NCI-H2107 treated with DMSO at 0.1 percent for 48 hours (cell line): ENCODE measurements at regions not wholly inside any gene's neighbourhood (a gene's known extent, or its start where the extent isn't known, plus 50 kb on each side); places are given as distances from the start of the nearest gene placed in this dataset.
"Not testable (repeated sequence)": the region's sequence is repeated elsewhere in the genome, so short reads cannot be mapped to it uniquely, and the experiment has no call there.

Source experiments
- DNase-seq: peaks from one replicate; lab custom pipeline; 2025; ENCODE audit not compliant: unreplicated experiment; lab: John Stamatoyannopoulos, UW

- DNase-seq = no peak
Measured at GRCh38 chr12:92436856-92437255, 265.9 kb upstream of the PLEKHG7 start.

DNA sequence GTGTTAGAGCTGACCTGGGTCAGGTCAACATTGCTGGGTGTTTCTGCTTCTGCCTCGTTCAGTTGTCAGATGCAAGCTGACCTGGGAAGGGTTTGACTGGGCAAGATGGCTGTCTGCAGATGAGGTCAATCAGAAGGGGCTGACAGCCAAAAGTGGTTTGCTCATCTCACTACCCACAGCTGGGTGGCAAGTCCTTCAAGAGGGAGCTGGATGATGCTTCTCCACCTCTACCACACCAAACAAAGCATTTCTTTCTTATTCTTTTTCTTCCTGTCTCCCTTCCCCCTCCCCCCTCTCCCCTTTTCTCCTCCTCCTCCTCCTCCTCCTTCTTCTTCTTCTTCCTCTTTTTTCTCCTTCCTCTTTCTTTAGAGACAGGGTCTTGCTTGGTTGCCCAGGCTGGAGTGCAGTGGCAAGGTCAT is 268.2 kb upstream of the PLEKHG7 start:
- no peak for DNase-seq

DNA sequence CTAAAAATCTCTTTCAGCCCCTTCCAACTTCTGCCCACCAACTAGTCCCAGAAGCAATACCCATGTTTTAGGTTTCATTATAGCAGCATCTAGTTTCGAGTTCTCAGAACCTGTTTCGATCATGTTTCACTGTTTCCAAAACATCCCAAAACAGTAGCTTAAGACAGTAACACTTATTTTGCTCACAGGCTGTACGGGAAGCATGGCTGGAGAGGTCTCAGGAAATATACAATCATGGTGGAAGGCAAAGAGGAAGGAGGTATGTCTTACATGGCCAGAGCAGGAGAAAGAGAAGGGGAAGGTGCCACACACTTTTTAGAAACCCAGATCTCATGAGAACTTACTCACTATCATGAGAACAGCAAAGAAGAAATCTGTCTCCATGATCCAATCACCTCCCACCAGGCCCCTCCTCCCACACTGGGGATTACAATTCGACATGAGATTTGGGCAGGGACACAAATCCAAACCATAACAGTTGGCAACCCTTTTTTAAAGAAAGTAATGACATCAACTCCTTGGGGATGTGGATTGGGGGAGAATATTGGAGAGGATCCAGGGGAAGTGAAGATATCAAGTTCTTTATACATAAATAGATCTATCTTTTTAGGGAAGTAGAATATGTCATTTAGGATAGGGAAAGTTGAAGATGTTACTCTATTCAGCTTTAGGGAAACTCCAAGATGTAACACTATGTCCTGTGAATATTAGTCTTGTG is 269.9 kb upstream of the PLEKHG7 start:
- no peak for DNase-seq

DNA sequence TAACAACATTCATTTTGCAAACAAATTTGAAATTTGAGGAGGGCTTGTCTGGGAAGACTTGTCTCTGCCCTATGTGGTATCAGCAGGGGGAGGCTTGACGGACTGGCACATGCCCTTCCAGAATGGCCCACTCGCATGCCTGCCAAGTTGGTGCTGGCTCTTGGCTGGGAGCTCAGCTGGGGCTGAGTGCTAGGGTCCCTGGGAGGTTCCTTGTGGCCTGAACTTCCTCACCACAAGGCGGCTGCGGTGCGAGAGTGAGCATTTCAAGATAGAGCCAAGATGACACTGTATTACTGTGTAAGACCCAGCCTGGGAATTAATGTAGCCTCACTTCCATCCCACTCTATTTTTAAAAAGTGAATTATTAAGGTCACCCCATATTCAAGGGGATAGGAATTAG is 271.6 kb upstream of the PLEKHG7 start:
- no peak for DNase-seq

DNA sequence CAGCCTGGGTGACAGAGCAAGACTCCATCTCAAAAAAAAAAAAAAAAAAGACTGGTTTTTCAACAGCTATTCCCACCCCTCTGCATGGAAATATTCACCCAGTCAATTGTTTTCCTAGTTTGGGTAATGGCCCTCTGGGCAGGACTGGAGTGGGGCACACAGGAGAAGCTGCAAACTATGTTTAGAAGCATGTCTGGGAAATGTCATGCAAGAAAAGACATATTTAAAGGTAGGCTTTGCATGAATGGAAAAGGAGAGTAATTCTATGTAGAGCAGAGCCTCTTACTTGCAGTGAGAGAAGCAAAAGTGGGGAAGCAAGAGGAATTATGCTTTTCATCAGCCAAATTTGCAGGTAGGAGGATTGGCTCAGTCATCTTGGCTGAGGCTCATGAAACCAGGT is 276.5 kb upstream of the PLEKHG7 start:
- DNase-seq = no peak

GRCh38 chr12:92425165-92425564 is 277.6 kb upstream of the PLEKHG7 start:
- no peak for DNase-seq

DNA sequence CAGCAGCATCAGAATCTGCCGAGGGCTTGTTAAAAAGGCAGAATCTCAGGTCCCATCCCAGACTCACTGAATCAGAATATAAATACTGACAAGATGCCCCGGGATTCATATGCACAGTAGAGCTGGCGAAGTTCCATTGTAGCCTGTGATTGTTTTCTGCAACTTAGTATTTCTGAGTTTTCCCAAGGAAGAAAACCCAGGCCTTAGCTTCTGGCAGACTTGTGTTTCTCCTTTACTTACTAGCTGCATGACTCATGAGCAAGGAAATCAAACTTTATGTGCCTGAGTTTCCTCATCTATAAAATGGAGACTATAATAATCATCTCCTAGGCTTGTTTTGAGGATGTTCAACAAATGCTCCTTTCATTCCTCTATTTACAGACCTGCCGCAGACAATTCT is 278.5 kb upstream of the PLEKHG7 start:
- DNase-seq = no peak

DNA sequence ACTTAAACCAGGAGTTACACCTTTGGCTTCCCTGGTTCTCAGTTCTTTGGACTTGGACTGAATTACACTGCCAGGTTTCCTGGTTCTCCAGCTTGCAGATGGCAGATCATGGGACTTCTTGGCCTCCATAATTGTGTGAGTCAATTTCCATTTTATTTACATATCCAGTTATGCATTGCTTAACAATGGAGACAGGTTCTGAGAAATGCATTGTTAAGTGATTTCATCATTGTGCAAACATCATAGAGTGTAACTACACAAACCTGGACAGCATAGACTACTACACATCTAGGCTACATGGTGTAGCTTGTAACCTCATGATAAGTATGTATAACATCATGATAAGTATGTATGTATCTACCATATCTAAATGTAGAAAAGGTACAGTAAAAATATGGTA is 276.1 kb upstream of the BTG1 start:
- no peak for DNase-seq

DNA sequence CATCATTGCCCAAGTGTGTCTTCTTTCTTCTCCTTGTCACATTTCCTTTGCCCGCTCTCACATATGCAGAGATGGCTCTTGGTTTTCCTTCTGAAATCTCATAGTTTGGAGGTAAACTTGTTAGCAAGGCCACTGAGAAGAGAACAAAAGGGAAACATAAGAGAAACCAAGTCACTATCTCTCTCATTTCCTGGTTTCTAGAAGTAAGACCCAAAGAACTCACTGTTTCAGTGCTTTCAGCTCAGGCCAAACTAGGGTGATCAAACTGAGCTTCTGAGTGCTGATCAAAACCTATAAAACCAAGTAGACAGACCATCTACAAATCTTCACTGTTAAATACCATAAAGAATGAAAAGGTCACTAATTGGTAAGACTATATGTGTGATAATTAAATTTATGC is 275.4 kb upstream of the BTG1 start:
- DNase-seq = no peak

- DNase-seq = no peak
Measured at GRCh38 chr12:92419201-92419600, 273.6 kb upstream of the BTG1 start.

- no peak for DNase-seq
Measured at GRCh38 chr12:92418381-92418780, 272.7 kb upstream of the BTG1 start.

GRCh38 chr12:92417373-92417772 is 271.7 kb upstream of the BTG1 start:
- no peak for DNase-seq

DNA sequence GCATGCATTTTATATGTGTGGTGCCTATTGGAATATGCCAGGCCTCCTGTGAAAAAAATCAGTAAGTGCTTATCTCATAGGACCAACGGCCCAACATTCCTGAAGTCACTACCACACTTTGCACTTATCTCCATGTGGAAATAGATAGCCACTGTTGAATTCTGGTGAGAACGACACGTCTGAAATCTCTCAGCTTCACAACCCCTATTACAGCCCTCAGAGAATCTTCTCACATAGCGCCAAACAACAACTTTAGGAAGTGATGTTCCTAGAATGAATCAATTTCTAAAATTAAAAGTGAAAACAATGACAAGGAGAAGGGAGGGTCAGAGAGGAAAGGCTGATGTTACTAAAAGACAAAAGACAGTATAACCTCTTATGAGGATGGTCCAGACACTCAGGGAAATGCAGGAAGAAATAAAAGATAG is 270.8 kb upstream of the BTG1 start:
- no peak for DNase-seq

DNA sequence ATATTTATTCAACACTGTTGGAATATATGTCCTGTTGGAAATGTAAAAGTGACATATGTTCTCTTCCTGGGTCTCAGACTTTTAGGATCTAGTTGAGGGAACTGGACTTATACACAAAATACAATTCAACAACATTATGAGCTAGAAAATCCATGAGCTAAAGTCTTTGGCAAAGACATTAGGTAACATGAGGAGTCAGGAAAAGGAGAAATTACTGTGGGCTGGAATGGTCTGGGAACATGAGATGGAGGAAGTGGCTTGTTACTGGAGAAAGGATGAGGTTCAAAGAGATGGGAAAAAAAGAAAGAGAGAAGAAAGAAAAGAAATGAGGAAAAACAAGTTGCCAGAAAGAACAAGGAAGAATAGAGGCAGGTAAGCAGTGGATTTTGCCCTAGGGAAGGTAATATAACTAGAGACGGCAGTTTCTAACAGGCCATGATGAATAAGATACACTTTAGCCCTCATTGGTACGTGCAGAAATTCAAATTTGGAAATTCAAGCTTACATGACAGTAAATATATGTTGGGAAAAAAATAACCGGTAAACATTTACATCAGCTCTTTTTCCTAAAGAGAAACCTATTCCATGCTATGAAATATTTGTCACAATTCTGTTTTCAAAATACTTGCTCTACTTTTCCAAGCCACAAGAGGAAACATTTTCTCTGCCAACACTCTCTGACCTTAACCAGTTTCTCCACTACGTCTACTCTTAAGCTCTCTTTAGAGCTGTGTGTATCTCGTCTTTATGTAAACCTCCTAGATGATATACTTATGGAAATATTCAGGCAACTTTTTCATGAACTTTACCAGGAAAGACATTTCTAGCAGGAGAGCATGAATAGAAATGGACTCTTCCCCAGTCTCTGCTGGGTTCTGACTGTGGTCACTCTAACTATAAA is 268.8 kb upstream of the BTG1 start:
- DNase-seq = no peak

DNA sequence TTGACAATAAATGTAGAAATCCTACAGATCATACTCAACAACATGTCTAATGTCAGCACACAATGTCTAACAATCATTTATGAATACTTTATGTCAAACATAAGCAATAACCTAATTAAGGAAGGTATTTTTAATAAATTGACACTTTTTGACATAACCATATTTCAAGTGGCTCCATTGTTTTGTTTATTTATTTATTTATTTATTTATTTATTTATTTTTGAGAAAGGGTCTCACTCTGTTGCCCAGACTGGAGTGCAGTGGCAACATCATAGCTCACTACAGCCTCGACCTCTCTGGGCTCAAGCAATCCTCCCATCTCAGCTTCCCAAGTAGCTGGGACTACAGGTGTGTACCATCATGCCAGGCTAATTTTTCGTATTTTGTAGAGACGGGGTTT is 267.6 kb upstream of the BTG1 start:
- no peak for DNase-seq

GRCh38 chr12:92412856-92413255 is 267.2 kb upstream of the BTG1 start:
- no peak for DNase-seq

GRCh38 chr12:92411687-92412086 is 266.0 kb upstream of the BTG1 start:
- no peak for DNase-seq

DNA sequence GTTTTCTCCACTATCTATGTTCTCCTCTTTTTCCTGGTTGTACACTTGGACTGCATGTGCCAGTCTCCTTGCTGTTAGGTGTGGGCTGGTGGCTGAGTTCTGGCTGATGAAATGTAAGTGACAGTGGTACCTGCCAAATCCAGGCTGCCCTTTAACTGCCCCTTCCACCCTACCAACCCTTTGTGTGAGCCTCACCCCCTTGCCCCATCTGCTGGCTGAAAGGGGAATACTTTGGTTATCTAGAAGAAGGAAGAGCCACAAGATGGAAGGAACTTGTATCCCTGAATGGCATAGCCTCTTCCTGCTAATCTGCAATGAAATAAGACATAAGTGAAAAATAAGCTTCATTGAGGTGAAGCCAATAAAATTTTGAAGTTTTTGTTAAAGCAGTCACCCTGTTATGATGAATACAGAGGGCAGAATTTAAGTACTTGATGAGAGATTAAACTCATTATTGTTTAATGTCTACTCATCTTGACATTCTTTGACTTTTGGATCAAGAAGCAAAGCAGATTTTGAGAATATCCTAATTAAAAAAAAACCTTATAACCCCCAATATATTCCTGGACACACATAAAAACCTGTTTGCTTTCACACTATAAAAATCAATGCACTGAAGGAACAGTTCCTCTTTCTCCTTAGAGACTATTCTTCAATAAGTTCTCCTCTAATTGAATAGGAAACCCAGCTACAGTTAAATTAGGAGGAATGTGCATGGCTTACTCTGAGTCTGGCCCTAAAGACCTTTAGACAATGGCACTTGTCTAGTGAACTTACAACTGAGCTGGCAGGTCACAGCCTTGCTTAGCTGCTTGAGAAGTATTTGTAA is 262.6 kb upstream of the BTG1 start:
- DNase-seq = peak; percentile 2

DNA sequence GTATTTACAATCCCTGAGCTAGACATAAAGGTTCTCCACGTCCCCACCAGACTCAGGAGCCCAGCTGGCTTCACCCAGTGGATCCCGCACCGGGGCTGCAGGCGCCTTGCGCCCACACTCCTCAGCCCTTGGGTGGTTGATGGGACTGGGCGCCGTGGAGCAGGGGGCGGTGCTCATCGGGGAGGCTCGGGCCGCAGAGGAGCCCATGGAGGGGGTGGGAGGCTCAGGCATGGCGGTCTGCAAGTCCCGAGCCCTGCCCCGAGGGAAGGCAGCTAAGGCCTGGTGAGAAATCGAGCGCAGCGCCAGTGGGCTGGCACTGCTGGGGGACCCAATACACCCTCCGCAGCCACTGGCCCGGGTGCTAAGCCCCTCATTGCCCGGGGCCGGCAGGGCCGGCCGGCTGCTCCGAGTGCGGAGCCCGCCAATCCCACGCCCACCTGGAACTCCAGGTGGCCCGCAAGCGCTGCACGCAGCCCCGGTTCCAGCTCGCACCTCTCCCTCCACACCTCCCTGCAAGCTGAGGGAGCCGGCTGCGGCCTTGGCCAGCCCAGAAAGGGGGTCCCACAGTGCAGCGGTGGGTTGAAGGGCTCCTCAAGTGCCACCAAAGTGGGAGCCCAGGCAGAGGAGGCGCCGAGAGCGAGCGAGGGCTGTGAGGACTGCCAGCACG is 260.9 kb upstream of the BTG1 start:
- DNase-seq = not testable (repeated sequence)

DNA sequence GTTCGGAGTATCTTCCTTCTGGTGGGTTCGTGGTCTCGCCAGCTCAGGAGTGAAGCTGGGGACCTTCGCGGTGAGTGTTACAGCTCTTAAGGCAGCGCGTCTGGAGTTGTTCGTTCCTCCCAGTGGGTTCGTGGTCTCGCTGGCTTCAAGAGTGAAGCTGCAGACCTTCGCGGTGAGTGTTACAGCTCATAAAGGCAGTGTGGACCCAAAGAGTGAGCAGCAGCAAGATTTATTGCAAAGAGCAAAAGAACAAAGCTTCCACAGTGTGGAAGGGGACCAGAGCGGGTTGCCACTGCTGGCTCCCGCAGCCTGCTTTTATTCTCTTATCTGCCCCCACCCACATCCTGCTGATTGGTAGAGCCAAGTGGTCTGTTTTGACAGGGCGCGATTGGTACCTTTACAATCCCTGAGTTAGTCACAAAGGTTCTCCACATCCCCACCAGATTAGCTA is 260.2 kb upstream of the BTG1 start:
- not testable (repeated sequence) for DNase-seq

DNA sequence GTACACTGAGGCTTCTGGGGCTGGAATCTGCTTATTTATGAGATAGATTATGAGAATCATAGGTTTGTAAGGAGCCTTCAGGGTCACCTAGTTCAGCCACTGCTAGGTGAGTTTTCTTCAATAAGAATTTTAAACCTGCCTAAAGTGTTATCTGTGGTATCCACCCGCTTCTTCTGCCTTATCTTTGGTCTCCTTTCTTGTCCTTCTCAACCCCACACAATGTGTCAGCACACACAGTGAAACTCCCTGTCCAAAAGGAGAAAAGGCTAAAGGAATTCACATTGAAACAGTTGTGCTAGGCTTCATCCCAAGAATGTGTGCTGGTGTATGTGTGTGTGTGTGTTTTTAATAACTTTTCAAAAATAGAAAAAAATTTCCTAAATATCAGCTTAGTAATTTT is 259.3 kb upstream of the BTG1 start:
- DNase-seq = no peak
